Sigmoid colon (tissue), 6 donors: ENCODE measurements at regions not wholly inside any gene's neighbourhood (a gene's known extent, or its start where the extent isn't known, plus 50 kb on each side); places are given as distances from the start of the nearest gene placed in this dataset.

Experiments used
- DNase-seq: peaks from one replicate; pipeline ENCODE4 v3.0.0-alpha.2; 2019
- H3K27ac ChIP-seq, 4 donors: fragments of 200-600 bp; sonication (generic); one replicate each; pipeline ENCODE4 v1.5.1; 2016 to 2019; ENCODE audit warnings: mild to moderate bottlenecking in 1 of 4
- H3K27me3 ChIP-seq, 3 donors: fragments of 200-600 bp; sonication (generic); one replicate each; pipeline ENCODE4 v1.5.1; 2019; ENCODE audit warnings: mild to moderate bottlenecking in 1 of 3
- H3K36me3 ChIP-seq, 4 donors: fragments of 200-600 bp; sonication (generic); one replicate each; pipeline ENCODE4 v1.5.1; 2016 to 2019
- H3K4me1 ChIP-seq, 4 donors: fragments of 200-600 bp; sonication (generic); one replicate each; pipeline ENCODE4 v1.5.1; 2017 to 2019
- H3K4me3 ChIP-seq, 4 donors: fragments of 200-600 bp; sonication (generic); one replicate each; pipeline ENCODE4 v1.5.1; 2017 to 2019; ENCODE audit warnings: mild to moderate bottlenecking in 2 of 4, moderate library complexity in 1 of 4
- H3K9me3 ChIP-seq, 4 donors: fragments of 200-600 bp in 3 of 4; sonication (generic) in 3 of 4; one replicate each; pipeline versions ENCODE4 v1.5.1 to v1.6.1; 2013 to 2019
- EP300 ChIP-seq, 4 donors: sonication (generic); formaldehyde crosslinking; IDR thresholded peaks; one replicate each; pipeline ENCODE4 v1.6.1; 2017; ENCODE audit warnings: antibody characterized with exemption in 4 of 4
- POLR2A ChIP-seq, 2 donors: fragments of 450-650 bp; IDR thresholded peaks; one replicate each; pipeline ENCODE4 v1.6.1; 2016; ENCODE audit warnings: antibody characterized with exemption in 2 of 2, mild to moderate bottlenecking in 2 of 2, moderate library complexity in 2 of 2
- POLR2AphosphoS5 ChIP-seq, 4 donors: sonication (generic); formaldehyde crosslinking; IDR thresholded peaks; one replicate each; pipeline ENCODE4 v1.6.1; 2017; ENCODE audit warnings: antibody characterized with exemption in 4 of 4
- WGBS, 2 donors: extraction: QIAGEN DNeasy Blood & Tissue Kit; methylation state at CpG; one replicate each; pipeline ENCODE4 v1.1.7; 2013; 5-methylcytosine and 5-hydroxymethylcytosine counted together
- intact Hi-C: fragments of 100-400 bp; cut with DNase I; formaldehyde crosslinking; loops from one replicate; pipeline ENCODE4 v1.15.1; 2023
- TF ChIP-seq, protein P1 (sequence below), 4 experiments: fragments of 450-650 bp in 3 of 4; fragments of 200-600 bp in 1 of 4; IDR thresholded peaks; one replicate each; pipeline ENCODE4 v1.5.1; 2016 to 2019; ENCODE audit warnings: antibody characterized with exemption in 4 of 4, mild to moderate bottlenecking in 3 of 4, moderate library complexity in 2 of 4
- donor health status: healthy with polysubstance abuse.
- donor health status: healthy.

- no peaks in the 10 kb centered on the region for H3K9me3 ChIP-seq
- H3K27ac ChIP-seq: no peak overlapping the region
- intact Hi-C loops: no loop called here
- no peak for DNase-seq
- 84 to 91% methylated on average over 3 of the region's 3 CpGs for WGBS, 2 donors
- no peaks in the 10 kb centered on the region for H3K36me3 ChIP-seq
- no peaks in the 10 kb centered on the region for H3K4me1 ChIP-seq
- no peak overlapping the region for H3K4me3 ChIP-seq
- TF ChIP-seq POLR2AphosphoS5 (IDR thresholded peaks at IDR 0.05) (no peak), EP300 (IDR thresholded peaks at IDR 0.05) (no peak)
- no peaks in the 10 kb centered on the region for H3K27me3 ChIP-seq
These were observed 411.4 kb downstream of the KCTD16 start for GRCh38 chr5:144582066-144582465.

DNA sequence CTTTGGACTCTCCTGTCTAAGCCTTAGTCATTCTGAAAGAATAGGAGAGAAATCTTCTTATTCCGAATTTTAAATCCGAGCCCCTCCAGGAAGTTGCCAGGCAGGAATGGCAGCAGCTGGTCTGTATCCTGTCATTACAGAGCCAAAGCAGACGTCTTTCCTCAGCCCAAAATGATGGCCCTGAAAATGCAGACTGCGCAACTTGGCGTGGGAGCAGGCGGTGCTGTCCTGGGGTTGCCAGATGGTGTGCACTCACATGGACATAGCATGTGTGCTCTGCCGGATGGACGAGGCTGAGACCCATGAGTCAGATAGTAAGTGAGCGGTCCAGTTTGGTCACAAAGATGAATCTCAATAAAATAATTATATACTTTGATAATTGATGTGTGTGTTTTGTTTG, 410.4 kb downstream of the KCTD16 start:
- intact Hi-C loops: no loop called here
- TF ChIP-seq, protein P1, sequence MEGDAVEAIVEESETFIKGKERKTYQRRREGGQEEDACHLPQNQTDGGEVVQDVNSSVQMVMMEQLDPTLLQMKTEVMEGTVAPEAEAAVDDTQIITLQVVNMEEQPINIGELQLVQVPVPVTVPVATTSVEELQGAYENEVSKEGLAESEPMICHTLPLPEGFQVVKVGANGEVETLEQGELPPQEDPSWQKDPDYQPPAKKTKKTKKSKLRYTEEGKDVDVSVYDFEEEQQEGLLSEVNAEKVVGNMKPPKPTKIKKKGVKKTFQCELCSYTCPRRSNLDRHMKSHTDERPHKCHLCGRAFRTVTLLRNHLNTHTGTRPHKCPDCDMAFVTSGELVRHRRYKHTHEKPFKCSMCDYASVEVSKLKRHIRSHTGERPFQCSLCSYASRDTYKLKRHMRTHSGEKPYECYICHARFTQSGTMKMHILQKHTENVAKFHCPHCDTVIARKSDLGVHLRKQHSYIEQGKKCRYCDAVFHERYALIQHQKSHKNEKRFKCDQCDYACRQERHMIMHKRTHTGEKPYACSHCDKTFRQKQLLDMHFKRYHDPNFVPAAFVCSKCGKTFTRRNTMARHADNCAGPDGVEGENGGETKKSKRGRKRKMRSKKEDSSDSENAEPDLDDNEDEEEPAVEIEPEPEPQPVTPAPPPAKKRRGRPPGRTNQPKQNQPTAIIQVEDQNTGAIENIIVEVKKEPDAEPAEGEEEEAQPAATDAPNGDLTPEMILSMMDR (IDR thresholded peaks at IDR 0.05): no peak
- TF ChIP-seq POLR2AphosphoS5 (IDR thresholded peaks at IDR 0.05) (no peak), EP300 (IDR thresholded peaks at IDR 0.05) (no peak), POLR2A (IDR thresholded peaks at IDR 0.05) (no peak)
- Histone ChIP-seq H3K4me1 (no peaks in the 10 kb centered on the region), H3K27ac (no peak overlapping the region), H3K27me3 (no peaks in the 10 kb centered on the region), H3K36me3 (no peaks in the 10 kb centered on the region), H3K4me3 (no peak overlapping the region), H3K9me3 (no peaks in the 10 kb centered on the region)
- DNase-seq: no peak
- WGBS, 2 donors: 83 to 84% methylated on average over 9 of the region's 9 CpGs

DNA sequence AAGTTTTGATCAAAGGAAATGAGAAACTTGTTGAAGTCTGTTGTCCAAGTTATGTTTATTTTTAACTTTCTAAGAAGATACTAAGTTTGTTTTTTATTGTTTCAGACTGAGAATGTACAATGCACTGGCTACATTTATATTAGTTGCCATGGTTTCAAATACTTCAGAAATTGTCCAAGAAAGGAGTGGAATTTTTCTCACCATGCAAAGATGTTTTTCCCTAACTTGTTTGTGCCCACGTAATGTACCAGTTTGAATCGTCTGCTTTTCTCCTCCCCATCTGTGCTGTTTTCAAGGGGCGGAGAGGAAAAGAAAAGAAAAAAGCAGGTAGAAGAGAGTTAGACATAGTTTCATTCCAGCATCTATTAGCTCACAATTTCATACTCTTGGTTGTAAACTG, 407.0 kb downstream of the KCTD16 start:
- Histone ChIP-seq H3K9me3 (no peaks in the 10 kb centered on the region), H3K36me3 (no peaks in the 10 kb centered on the region), H3K4me1 (no peaks in the 10 kb centered on the region), H3K27ac (no peak overlapping the region), H3K27me3 (no peaks in the 10 kb centered on the region), H3K4me3 (no peak overlapping the region)
- TF ChIP-seq EP300 (IDR thresholded peaks at IDR 0.05): no peak
- TF ChIP-seq, protein P1 (IDR thresholded peaks at IDR 0.05): no peak
- TF ChIP-seq POLR2AphosphoS5 (IDR thresholded peaks at IDR 0.05): no peak
- TF ChIP-seq POLR2A (IDR thresholded peaks at IDR 0.05): no peak
- intact Hi-C loops: no loop called here
- WGBS, 2 donors: 84 to 87% methylated on average over 3 of the region's 3 CpGs
- no peak for DNase-seq

DNA sequence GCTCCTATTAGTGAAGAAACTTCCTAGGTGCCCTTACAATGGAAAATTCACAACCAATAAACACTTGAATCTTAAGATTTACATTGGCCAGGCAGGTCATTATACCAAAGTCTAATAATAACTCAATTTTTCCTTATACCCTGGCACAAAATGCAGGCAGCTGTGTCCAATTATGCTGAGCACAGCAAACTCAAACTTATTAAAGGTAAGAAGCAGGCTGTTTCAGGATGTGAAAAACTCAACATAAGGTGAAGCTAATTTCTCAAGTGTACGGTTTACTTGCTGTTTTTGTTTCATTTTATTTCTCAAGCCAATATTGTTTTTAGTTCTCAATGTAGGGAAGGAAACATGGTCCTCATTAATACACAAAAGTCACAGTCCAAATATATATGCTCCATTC, 405.1 kb downstream of the KCTD16 start:
- WGBS, 2 donors: 73 to 88% methylated on average over 1 of the region's 1 CpG
- TF ChIP-seq EP300 (IDR thresholded peaks at IDR 0.05) (no peak), POLR2AphosphoS5 (IDR thresholded peaks at IDR 0.05) (no peak), POLR2A (IDR thresholded peaks at IDR 0.05) (no peak)
- TF ChIP-seq, protein P1 (IDR thresholded peaks at IDR 0.05): no peak
- H3K27ac ChIP-seq: no peak overlapping the region
- intact Hi-C loops: no loop called here
- H3K36me3 ChIP-seq: no peaks in the 10 kb centered on the region
- no peaks in the 10 kb centered on the region for H3K9me3 ChIP-seq
- H3K27me3 ChIP-seq: no peaks in the 10 kb centered on the region
- no peak overlapping the region for H3K4me3 ChIP-seq
- DNase-seq: no peak
- H3K4me1 ChIP-seq: no peaks in the 10 kb centered on the region

- no peak overlapping the region for H3K27ac ChIP-seq
- no peaks in the 10 kb centered on the region for H3K36me3 ChIP-seq
- H3K9me3 ChIP-seq: peaks cover 0 to 11% (median 0%) of the 10 kb centered on the region in 4 donors
- H3K27me3 ChIP-seq: no peaks in the 10 kb centered on the region
- 62 to 69% methylated on average over 2 of the region's 2 CpGs for WGBS, 2 donors
- H3K4me1 ChIP-seq: no peaks in the 10 kb centered on the region
- DNase-seq: no peak
- TF ChIP-seq EP300 (IDR thresholded peaks at IDR 0.05): no peak
- no peak for TF ChIP-seq POLR2AphosphoS5 (IDR thresholded peaks at IDR 0.05)
- TF ChIP-seq, protein P1 (IDR thresholded peaks at IDR 0.05): no peak
- no peak for TF ChIP-seq POLR2A (IDR thresholded peaks at IDR 0.05)
- intact Hi-C loops: no loop called here
- H3K4me3 ChIP-seq: no peak overlapping the region
These were observed 396.7 kb downstream of the KCTD16 start for GRCh38 chr5:144567421-144567780.
